ENCODE measurements at regions not wholly inside any gene's neighbourhood (a gene's known extent, or its start where the extent isn't known, plus 50 kb on each side); places are given as distances from the start of the nearest gene placed in this dataset.

- no peak for TF ChIP-seq CTCF (IDR thresholded peaks at IDR 0.05)
- TF ChIP-seq POLR2A (IDR thresholded peaks at IDR 0.05), result no peak
These were observed 73.4 kb upstream of the PMEPA1 start for GRCh38 chr20:57783196-57783595.

Data from breast epithelium (tissue), 3 donors.